Cardiac fibroblast (primary cell): ENCODE measurements at regions not wholly inside any gene's neighbourhood (a gene's known extent, or its start where the extent isn't known, plus 50 kb on each side); places are given as distances from the start of the nearest gene placed in this dataset.

Source experiments
- DNase-seq, 2 donors: peaks; one replicate each; pipeline versions ENCODE4 v3.0.0 to v3.0.0-alpha.2; 2010; ENCODE audit warnings: low read depth in 2 of 2
- H3K4me3 ChIP-seq, 2 donors: replicated peaks in 1 of 2; 1 replicate in 1 of 2; 2 replicates in 1 of 2; pipeline ENCODE4 v1.5.1; 2011; ENCODE audit warnings: low read depth in 2 of 2, low read length in 2 of 2, mild to moderate bottlenecking in 2 of 2, moderate library complexity in 1 of 2
- CTCF ChIP-seq: IDR thresholded peaks from one replicate; pipeline ENCODE4 v1.5.1; 2011; ENCODE audit warnings: low read depth, mild to moderate bottlenecking, low read length, inconsistent platforms

- no peak overlapping the region for H3K4me3 ChIP-seq
- peak; percentile 74 to 94 for DNase-seq
- no peak for TF ChIP-seq CTCF
Measured at GRCh38 chr12:92036771-92037453, 108.7 kb downstream of the BTG1 start.

- no peak overlapping the region for H3K4me3 ChIP-seq
- TF ChIP-seq CTCF, result no peak
- DNase-seq, result no peak
Measured at GRCh38 chr12:92036061-92036620, 109.5 kb downstream of the BTG1 start.

GRCh38 chr12:92035477-92035876 lies 110.2 kb downstream of the BTG1 start:
- H3K4me3 ChIP-seq, result no peak overlapping the region
- DNase-seq, result no peak
- no peak for TF ChIP-seq CTCF

GRCh38 chr12:92034858-92035401 lies 110.7 kb downstream of the BTG1 start:
- peak overlapping the region in 1 of 2 donors; percentile 11 for H3K4me3 ChIP-seq
- no peak for TF ChIP-seq CTCF
- peak; percentile 53 to 83 for DNase-seq

- no peak for TF ChIP-seq CTCF
- no peak for DNase-seq
- H3K4me3 ChIP-seq, result no peak overlapping the region
Measured at GRCh38 chr12:92034083-92034482, 111.6 kb downstream of the BTG1 start.

GRCh38 chr12:92032965-92033364 lies 112.7 kb downstream of the BTG1 start:
- no peak for TF ChIP-seq CTCF
- H3K4me3 ChIP-seq, result no peak overlapping the region
- peak in 1 of 2 donors; percentile 34 for DNase-seq
